Stimulated activated memory B cell treated with anti-CD40 and anti-IgM and Interleukin-4, amounts not matched to agents 10 μg/mL and 1 μg/mL and 100 μg/mL, for 72 hours (primary cell): ENCODE measurements at regions not wholly inside any gene's neighbourhood (a gene's known extent, or its start where the extent isn't known, plus 50 kb on each side); places are given as distances from the start of the nearest gene placed in this dataset.

Experiments used
- ATAC-seq: fragments of 150-1000 bp; cut with Tn5 transposase; 2 replicates; pipeline ENCODE4 v1.10.0; 2021
- H3K27ac Mint-ChIP-seq: one replicate; pipeline ENCODE4 v1.8.0; 2022; ENCODE audit warnings: mild to moderate bottlenecking, mixed read lengths
- H3K27me3 Mint-ChIP-seq: one replicate; pipeline ENCODE4 v1.8.0; 2022; ENCODE audit warnings: mixed read lengths
- H3K36me3 Mint-ChIP-seq: one replicate; pipeline ENCODE4 v1.8.0; 2022; ENCODE audit warnings: mixed read lengths
- H3K4me1 Mint-ChIP-seq: one replicate; pipeline ENCODE4 v1.8.0; 2022; ENCODE audit warnings: mixed read lengths
- H3K4me3 Mint-ChIP-seq: one replicate; pipeline ENCODE4 v1.8.0; 2022; ENCODE audit warnings: mild to moderate bottlenecking, moderate library complexity, mixed read lengths
- H3K9me3 Mint-ChIP-seq: one replicate; pipeline ENCODE4 v1.8.0; 2022; ENCODE audit warnings: mixed read lengths

GRCh38 chr7:22962775-22963350 lies 51.1 kb downstream of the HYCC1 start:
- Mint-ChIP-seq H3K9me3 (no peaks in the 10 kb centered on the region), H3K27ac (no peak overlapping the region), H3K36me3 (peaks cover 19% of the 10 kb centered on the region), H3K27me3 (no peaks in the 10 kb centered on the region), H3K4me3 (no peak overlapping the region), H3K4me1 (peaks cover 9% of the 10 kb centered on the region)
- ATAC-seq = no peak

- no peak for ATAC-seq
- peaks cover 9% of the 10 kb centered on the region for H3K4me1 Mint-ChIP-seq
- H3K36me3 Mint-ChIP-seq = peaks cover 33% of the 10 kb centered on the region
- H3K4me3 Mint-ChIP-seq = no peak overlapping the region
- no peak overlapping the region for H3K27ac Mint-ChIP-seq
- H3K27me3 Mint-ChIP-seq = no peaks in the 10 kb centered on the region
- H3K9me3 Mint-ChIP-seq = no peaks in the 10 kb centered on the region
Measured at GRCh38 chr7:22958742-22959141, 55.2 kb downstream of the HYCC1 start.

- H3K4me1 Mint-ChIP-seq = peaks cover 8% of the 10 kb centered on the region
- no peaks in the 10 kb centered on the region for H3K27me3 Mint-ChIP-seq
- no peak overlapping the region for H3K4me3 Mint-ChIP-seq
- H3K27ac Mint-ChIP-seq = no peak overlapping the region
- H3K9me3 Mint-ChIP-seq = no peaks in the 10 kb centered on the region
- no peak for ATAC-seq
- H3K36me3 Mint-ChIP-seq = peaks cover 32% of the 10 kb centered on the region
Measured at GRCh38 chr7:22954251-22954650, 59.7 kb downstream of the HYCC1 start.

GRCh38 chr7:22952306-22953015 lies 61.5 kb downstream of the HYCC1 start:
- H3K9me3 Mint-ChIP-seq = no peaks in the 10 kb centered on the region
- H3K4me3 Mint-ChIP-seq = no peak overlapping the region
- no peak for ATAC-seq
- peaks cover 23% of the 10 kb centered on the region for H3K36me3 Mint-ChIP-seq
- no peaks in the 10 kb centered on the region for H3K4me1 Mint-ChIP-seq
- no peaks in the 10 kb centered on the region for H3K27me3 Mint-ChIP-seq
- no peak overlapping the region for H3K27ac Mint-ChIP-seq

GRCh38 chr7:22949944-22950343 lies 64.0 kb downstream of the HYCC1 start:
- Mint-ChIP-seq H3K27ac (no peak overlapping the region), H3K27me3 (no peaks in the 10 kb centered on the region), H3K36me3 (peaks cover 21% of the 10 kb centered on the region), H3K4me3 (no peak overlapping the region), H3K9me3 (no peaks in the 10 kb centered on the region), H3K4me1 (no peaks in the 10 kb centered on the region)
- no peak for ATAC-seq

- Mint-ChIP-seq H3K27ac (no peak overlapping the region), H3K4me1 (no peaks in the 10 kb centered on the region), H3K4me3 (no peak overlapping the region), H3K36me3 (peaks cover 23% of the 10 kb centered on the region), H3K9me3 (no peaks in the 10 kb centered on the region), H3K27me3 (no peaks in the 10 kb centered on the region)
- no peak for ATAC-seq
Measured at GRCh38 chr7:22949221-22949620, 64.7 kb downstream of the HYCC1 start.

- Mint-ChIP-seq H3K36me3 (peaks cover 23% of the 10 kb centered on the region), H3K4me1 (no peaks in the 10 kb centered on the region)
- no peak for ATAC-seq
Measured at GRCh38 chr7:22948770-22949169, 65.2 kb downstream of the HYCC1 start.

GRCh38 chr7:22945584-22945983 lies 68.3 kb downstream of the HYCC1 start:
- no peak overlapping the region for H3K27ac Mint-ChIP-seq
- no peaks in the 10 kb centered on the region for H3K4me1 Mint-ChIP-seq
- no peak for ATAC-seq
- no peaks in the 10 kb centered on the region for H3K9me3 Mint-ChIP-seq
- no peak overlapping the region for H3K4me3 Mint-ChIP-seq
- no peaks in the 10 kb centered on the region for H3K27me3 Mint-ChIP-seq
- H3K36me3 Mint-ChIP-seq = peaks cover 21% of the 10 kb centered on the region

More at GRCh38 chr7:22948770-22949169, 65.2 kb downstream of the HYCC1 start:
- Mint-ChIP-seq H3K4me3 (no peak overlapping the region), H3K27ac (no peak overlapping the region), H3K9me3 (no peaks in the 10 kb centered on the region), H3K27me3 (no peaks in the 10 kb centered on the region)

- ATAC-seq = no peak
- Mint-ChIP-seq H3K36me3 (peaks cover 23% of the 10 kb centered on the region), H3K4me3 (no peak overlapping the region), H3K4me1 (no peaks in the 10 kb centered on the region), H3K27me3 (no peaks in the 10 kb centered on the region), H3K27ac (no peak overlapping the region), H3K9me3 (no peaks in the 10 kb centered on the region)
Measured at GRCh38 chr7:22944510-22944909, 69.4 kb downstream of the HYCC1 start.

- Mint-ChIP-seq H3K9me3 (no peaks in the 10 kb centered on the region), H3K36me3 (peaks cover 23% of the 10 kb centered on the region), H3K27me3 (no peaks in the 10 kb centered on the region)
Measured at GRCh38 chr7:22944022-22944421, 69.9 kb downstream of the HYCC1 start.

GRCh38 chr7:22942191-22942590 lies 71.7 kb downstream of the HYCC1 start:
- no peaks in the 10 kb centered on the region for H3K27me3 Mint-ChIP-seq
- H3K36me3 Mint-ChIP-seq = peaks cover 23% of the 10 kb centered on the region
- no peak overlapping the region for H3K27ac Mint-ChIP-seq
- H3K9me3 Mint-ChIP-seq = no peaks in the 10 kb centered on the region
- H3K4me1 Mint-ChIP-seq = no peaks in the 10 kb centered on the region
- no peak overlapping the region for H3K4me3 Mint-ChIP-seq
- no peak for ATAC-seq

More at GRCh38 chr7:22944022-22944421, 69.9 kb downstream of the HYCC1 start:
- ATAC-seq = no peak
- no peak overlapping the region for H3K27ac Mint-ChIP-seq
- no peaks in the 10 kb centered on the region for H3K4me1 Mint-ChIP-seq
- H3K4me3 Mint-ChIP-seq = no peak overlapping the region

- no peaks in the 10 kb centered on the region for H3K9me3 Mint-ChIP-seq
- no peak overlapping the region for H3K27ac Mint-ChIP-seq
- no peak for ATAC-seq
- H3K36me3 Mint-ChIP-seq = peaks cover 12% of the 10 kb centered on the region
- no peaks in the 10 kb centered on the region for H3K4me1 Mint-ChIP-seq
- H3K27me3 Mint-ChIP-seq = no peaks in the 10 kb centered on the region
- no peak overlapping the region for H3K4me3 Mint-ChIP-seq
Measured at GRCh38 chr7:22939842-22940241, 74.1 kb downstream of the HYCC1 start.

- Mint-ChIP-seq H3K4me1 (no peaks in the 10 kb centered on the region), H3K27me3 (no peaks in the 10 kb centered on the region), H3K9me3 (no peaks in the 10 kb centered on the region), H3K4me3 (no peak overlapping the region), H3K27ac (no peak overlapping the region), H3K36me3 (peaks cover 10% of the 10 kb centered on the region)
- no peak for ATAC-seq
Measured at GRCh38 chr7:22937946-22938345, 76.0 kb downstream of the HYCC1 start.

GRCh38 chr7:22936246-22936645 lies 77.7 kb downstream of the HYCC1 start:
- H3K9me3 Mint-ChIP-seq = no peaks in the 10 kb centered on the region
- ATAC-seq = no peak
- H3K4me3 Mint-ChIP-seq = no peak overlapping the region
- H3K4me1 Mint-ChIP-seq = no peaks in the 10 kb centered on the region
- no peak overlapping the region for H3K27ac Mint-ChIP-seq
- H3K27me3 Mint-ChIP-seq = no peaks in the 10 kb centered on the region
- peaks cover 8% of the 10 kb centered on the region for H3K36me3 Mint-ChIP-seq

GRCh38 chr7:22935269-22935668 lies 78.7 kb downstream of the HYCC1 start:
- Mint-ChIP-seq H3K4me3 (no peak overlapping the region), H3K27me3 (no peaks in the 10 kb centered on the region), H3K4me1 (no peaks in the 10 kb centered on the region), H3K27ac (no peak overlapping the region), H3K36me3 (no peaks in the 10 kb centered on the region), H3K9me3 (no peaks in the 10 kb centered on the region)
- no peak for ATAC-seq

- Mint-ChIP-seq H3K27me3 (no peaks in the 10 kb centered on the region), H3K4me3 (no peak overlapping the region), H3K36me3 (no peaks in the 10 kb centered on the region), H3K4me1 (no peaks in the 10 kb centered on the region), H3K9me3 (no peaks in the 10 kb centered on the region), H3K27ac (no peak overlapping the region)
- no peak for ATAC-seq
Measured at GRCh38 chr7:22934473-22935065, 79.4 kb downstream of the HYCC1 start.
